ENCODE measurements at regions not wholly inside any gene's neighbourhood (a gene's known extent, or its start where the extent isn't known, plus 50 kb on each side); places are given as distances from the start of the nearest gene placed in this dataset.

DNA sequence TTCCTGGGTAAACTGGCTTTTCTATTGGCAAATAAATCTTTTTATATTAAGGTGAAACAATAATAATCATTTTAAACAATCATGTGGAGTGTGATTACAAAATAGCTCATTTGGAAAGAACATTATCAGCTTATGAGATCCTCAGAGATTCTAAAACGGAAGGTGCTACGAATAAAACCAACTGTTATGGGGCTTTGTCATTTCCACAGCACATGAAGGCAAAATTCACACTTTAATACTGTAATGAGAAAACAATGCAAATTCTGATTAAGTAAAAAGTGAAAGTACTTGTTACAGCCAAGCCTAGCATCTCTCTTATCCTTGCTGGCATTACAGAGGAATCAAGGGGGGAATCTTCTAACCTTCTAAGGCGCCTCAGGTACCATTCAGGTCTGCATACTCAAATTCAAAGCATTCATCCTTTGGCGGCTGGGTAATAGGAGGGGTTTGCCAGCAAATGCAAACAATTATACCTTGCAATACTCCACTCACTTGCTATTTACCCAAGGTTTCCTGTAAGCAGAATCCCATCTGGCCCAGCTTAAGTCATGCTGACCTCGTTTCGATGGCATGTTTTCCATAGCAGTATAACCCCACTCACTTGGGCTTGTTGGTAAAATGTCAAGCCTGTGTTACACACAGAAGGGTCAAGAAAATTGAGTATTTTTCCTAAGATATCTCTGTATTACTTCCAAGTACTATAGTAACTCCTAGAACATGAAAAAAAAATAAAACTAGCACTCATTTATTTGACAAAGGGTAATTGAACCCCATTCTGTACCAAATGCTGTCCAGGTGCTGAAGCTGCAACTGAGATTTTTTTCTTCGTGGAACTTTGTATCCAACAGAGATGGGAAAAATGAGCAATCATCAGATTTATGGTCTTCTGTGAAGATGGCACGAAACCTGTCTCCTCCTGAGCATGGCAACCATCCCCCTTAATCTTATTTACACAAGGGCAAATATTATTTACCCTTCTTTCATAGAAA is 183.7 kb upstream of the LMCD1 start:
- H3K4me2 ChIP-seq (ENCODE audit: low read length) = no peak overlapping the region
- H2BK120ac ChIP-seq (ENCODE audit: insufficient read depth, low read length, poor library complexity) = no peak overlapping the region
- H2AK5ac ChIP-seq (ENCODE audit: low read length) = no peak overlapping the region
- no peak overlapping the region for H3K18ac ChIP-seq (ENCODE audit: low read length)
- H3K9me3 ChIP-seq (ENCODE audit: insufficient read depth, low read depth, low read length) = no peaks in the 10 kb centered on the region
- H3K9ac ChIP-seq (ENCODE audit: low read length) = no peak overlapping the region
- H3K27ac ChIP-seq (ENCODE audit: low read depth, low read length) = no peak overlapping the region
- H3K4ac ChIP-seq (ENCODE audit: low read depth, low read length) = no peak overlapping the region
- H2BK12ac ChIP-seq (ENCODE audit: low read length) = no peak overlapping the region
- H2BK5ac ChIP-seq (ENCODE audit: low read depth, low read length, poor library complexity) = no peak overlapping the region
- H2AFZ ChIP-seq (ENCODE audit: insufficient read depth, low read length, poor library complexity) = no peak overlapping the region
- H4K91ac ChIP-seq (ENCODE audit: low read depth, low read length) = no peak overlapping the region
- no peak overlapping the region for H4K8ac ChIP-seq (ENCODE audit: low read depth, low read length)
- H3K27me3 ChIP-seq (ENCODE audit: insufficient read depth, low read length) = no peaks in the 10 kb centered on the region
- no peaks in the 10 kb centered on the region for H3K4me1 ChIP-seq (ENCODE audit: control insufficient read depth in 1 of 2, insufficient read depth in 2 of 2, low read length in 2 of 2)
- H3K4me3 ChIP-seq (ENCODE audit: low read depth, low read length) = no peak overlapping the region
- WGBS (ENCODE audit: extremely low coverage, insufficient coverage, insufficient read length) = no CpG with 5 or more reads among the region's 8 CpGs
- H3K36me3 ChIP-seq (ENCODE audit: control insufficient read depth in 1 of 2, insufficient read depth in 2 of 2, low read length in 2 of 2) = no peaks in the 10 kb centered on the region
- no peaks in the 10 kb centered on the region for H3K79me1 ChIP-seq (ENCODE audit: low read length)
- DNase-seq = no peak
- H3K79me2 ChIP-seq (ENCODE audit: control insufficient read depth, insufficient read depth, low read length, poor library complexity) = no peaks in the 10 kb centered on the region
- H3K23ac ChIP-seq (ENCODE audit: low read length) = no peak overlapping the region
- no peak overlapping the region for H3K14ac ChIP-seq (ENCODE audit: low read length)
- H4K12ac ChIP-seq (ENCODE audit: low read depth, low read length) = no peak overlapping the region

GRCh38 chr3:8319935-8320634 is 181.5 kb upstream of the LMCD1 start:
- Histone ChIP-seq H2BK5ac (ENCODE audit: low read depth, low read length, poor library complexity) (no peak overlapping the region), H4K91ac (ENCODE audit: low read depth, low read length) (no peak overlapping the region), H2AFZ (ENCODE audit: insufficient read depth, low read length, poor library complexity) (no peak overlapping the region), H3K4me3 (ENCODE audit: low read depth, low read length) (no peak overlapping the region), H3K27ac (ENCODE audit: low read depth, low read length) (no peak overlapping the region), H4K12ac (ENCODE audit: low read depth, low read length) (no peak overlapping the region), H3K4ac (ENCODE audit: low read depth, low read length) (no peak overlapping the region), H3K23ac (ENCODE audit: low read length) (no peak overlapping the region), H3K4me1 (ENCODE audit: control insufficient read depth in 1 of 2, insufficient read depth in 2 of 2, low read length in 2 of 2) (no peaks in the 10 kb centered on the region), H2BK120ac (ENCODE audit: insufficient read depth, low read length, poor library complexity) (no peak overlapping the region), H3K79me2 (ENCODE audit: control insufficient read depth, insufficient read depth, low read length, poor library complexity) (no peaks in the 10 kb centered on the region), H3K36me3 (ENCODE audit: control insufficient read depth in 1 of 2, insufficient read depth in 2 of 2, low read length in 2 of 2) (no peaks in the 10 kb centered on the region), H3K79me1 (ENCODE audit: low read length) (no peaks in the 10 kb centered on the region), H2BK12ac (ENCODE audit: low read length) (no peak overlapping the region), H2AK5ac (ENCODE audit: low read length) (no peak overlapping the region), H3K4me2 (ENCODE audit: low read length) (no peak overlapping the region), H3K18ac (ENCODE audit: low read length) (no peak overlapping the region), H3K27me3 (ENCODE audit: insufficient read depth, low read length) (no peaks in the 10 kb centered on the region), H3K14ac (ENCODE audit: low read length) (no peak overlapping the region), H4K8ac (ENCODE audit: low read depth, low read length) (no peak overlapping the region), H3K9me3 (ENCODE audit: insufficient read depth, low read depth, low read length) (no peaks in the 10 kb centered on the region), H3K9ac (ENCODE audit: low read length) (no peak overlapping the region)
- no CpG with 5 or more reads among the region's 2 CpGs for WGBS (ENCODE audit: extremely low coverage, insufficient coverage, insufficient read length)
- peak; percentile 17 to 86 for DNase-seq

DNA sequence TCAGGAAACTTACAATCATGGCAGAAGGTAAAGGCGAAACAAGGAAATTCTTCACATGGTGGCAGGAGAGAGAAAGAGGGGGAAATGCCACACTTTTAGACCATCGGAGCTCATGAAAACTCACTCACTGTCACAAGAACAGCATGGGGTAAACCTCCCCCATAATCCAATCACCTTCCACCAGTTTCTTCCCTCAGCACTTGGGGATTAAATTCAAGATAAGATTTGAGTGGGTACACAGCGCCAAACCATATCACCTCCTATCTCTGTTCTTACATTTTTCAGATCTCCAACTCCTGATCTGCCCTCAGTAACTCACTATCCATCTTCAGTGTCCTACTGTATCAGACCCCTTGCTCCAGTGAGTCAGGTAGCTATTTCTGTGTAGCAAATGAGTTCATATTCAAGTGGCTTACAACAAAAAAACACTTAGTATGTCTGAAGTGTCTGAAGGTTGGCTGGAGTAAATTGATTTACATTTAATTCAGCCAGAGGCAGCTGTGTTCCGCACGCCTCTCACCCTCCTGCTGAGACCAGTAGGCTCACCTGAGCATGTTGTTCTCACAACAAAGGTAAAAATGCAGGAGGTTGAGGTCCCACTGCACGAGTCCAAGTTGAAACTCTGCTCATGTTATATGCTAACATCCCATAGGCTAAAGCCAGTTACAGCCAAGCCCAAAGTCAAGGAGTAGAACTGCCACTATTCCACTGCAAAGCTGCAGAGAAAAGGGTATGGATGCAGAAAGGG is 180.7 kb upstream of the LMCD1 start:
- Histone ChIP-seq H3K79me2 (ENCODE audit: control insufficient read depth, insufficient read depth, low read length, poor library complexity) (no peaks in the 10 kb centered on the region), H4K91ac (ENCODE audit: low read depth, low read length) (no peak overlapping the region), H3K4ac (ENCODE audit: low read depth, low read length) (no peak overlapping the region), H4K12ac (ENCODE audit: low read depth, low read length) (no peak overlapping the region), H2AK5ac (ENCODE audit: low read length) (no peak overlapping the region), H3K23ac (ENCODE audit: low read length) (peak overlapping the region; percentile 84), H2AFZ (ENCODE audit: insufficient read depth, low read length, poor library complexity) (no peak overlapping the region), H3K14ac (ENCODE audit: low read length) (no peak overlapping the region), H3K79me1 (ENCODE audit: low read length) (no peaks in the 10 kb centered on the region), H3K18ac (ENCODE audit: low read length) (no peak overlapping the region), H3K4me2 (ENCODE audit: low read length) (no peak overlapping the region), H3K9me3 (ENCODE audit: insufficient read depth, low read depth, low read length) (no peaks in the 10 kb centered on the region), H3K4me1 (ENCODE audit: control insufficient read depth in 1 of 2, insufficient read depth in 2 of 2, low read length in 2 of 2) (no peaks in the 10 kb centered on the region), H2BK12ac (ENCODE audit: low read length) (no peak overlapping the region), H2BK120ac (ENCODE audit: insufficient read depth, low read length, poor library complexity) (no peak overlapping the region), H2BK5ac (ENCODE audit: low read depth, low read length, poor library complexity) (no peak overlapping the region), H3K36me3 (ENCODE audit: control insufficient read depth in 1 of 2, insufficient read depth in 2 of 2, low read length in 2 of 2) (no peaks in the 10 kb centered on the region), H3K27me3 (ENCODE audit: insufficient read depth, low read length) (no peaks in the 10 kb centered on the region), H4K8ac (ENCODE audit: low read depth, low read length) (no peak overlapping the region), H3K27ac (ENCODE audit: low read depth, low read length) (no peak overlapping the region), H3K9ac (ENCODE audit: low read length) (no peak overlapping the region), H3K4me3 (ENCODE audit: low read depth, low read length) (no peak overlapping the region)
- no peak for DNase-seq
- no CpG with 5 or more reads among the region's 6 CpGs for WGBS (ENCODE audit: extremely low coverage, insufficient coverage, insufficient read length)

- DNase-seq = peak; percentile 28 to 53
- H2BK5ac ChIP-seq (ENCODE audit: low read depth, low read length, poor library complexity) = no peak overlapping the region
- no peak overlapping the region for H2AFZ ChIP-seq (ENCODE audit: insufficient read depth, low read length, poor library complexity)
- no peak overlapping the region for H2BK120ac ChIP-seq (ENCODE audit: insufficient read depth, low read length, poor library complexity)
- H3K4me3 ChIP-seq (ENCODE audit: low read depth, low read length) = no peak overlapping the region
- no peak overlapping the region for H3K23ac ChIP-seq (ENCODE audit: low read length)
- no peaks in the 10 kb centered on the region for H3K79me1 ChIP-seq (ENCODE audit: low read length)
- H3K36me3 ChIP-seq (ENCODE audit: control insufficient read depth in 1 of 2, insufficient read depth in 2 of 2, low read length in 2 of 2) = no peaks in the 10 kb centered on the region
- H3K18ac ChIP-seq (ENCODE audit: low read length) = no peak overlapping the region
- no peak overlapping the region for H3K4ac ChIP-seq (ENCODE audit: low read depth, low read length)
- no peak overlapping the region for H3K9ac ChIP-seq (ENCODE audit: low read length)
- H3K27ac ChIP-seq (ENCODE audit: low read depth, low read length) = no peak overlapping the region
- H4K8ac ChIP-seq (ENCODE audit: low read depth, low read length) = no peak overlapping the region
- H2AK5ac ChIP-seq (ENCODE audit: low read length) = no peak overlapping the region
- no peaks in the 10 kb centered on the region for H3K9me3 ChIP-seq (ENCODE audit: insufficient read depth, low read depth, low read length)
- no peaks in the 10 kb centered on the region for H3K27me3 ChIP-seq (ENCODE audit: insufficient read depth, low read length)
- no peak overlapping the region for H2BK12ac ChIP-seq (ENCODE audit: low read length)
- no peak overlapping the region for H3K14ac ChIP-seq (ENCODE audit: low read length)
- no peak overlapping the region for H4K91ac ChIP-seq (ENCODE audit: low read depth, low read length)
- no peaks in the 10 kb centered on the region for H3K79me2 ChIP-seq (ENCODE audit: control insufficient read depth, insufficient read depth, low read length, poor library complexity)
- WGBS (ENCODE audit: extremely low coverage, insufficient coverage, insufficient read length) = no CpG with 5 or more reads among the region's 3 CpGs
- H3K4me2 ChIP-seq (ENCODE audit: low read length) = no peak overlapping the region
- no peaks in the 10 kb centered on the region for H3K4me1 ChIP-seq (ENCODE audit: control insufficient read depth in 1 of 2, insufficient read depth in 2 of 2, low read length in 2 of 2)
- no peak overlapping the region for H4K12ac ChIP-seq (ENCODE audit: low read depth, low read length)
Observed at GRCh38 chr3:8324747-8325146, 176.9 kb upstream of the LMCD1 start.

Data from trophoblast cell (in vitro differentiated cells and primary cell).